Lower lobe of right lung (tissue), 2 donors: ENCODE measurements at regions not wholly inside any gene's neighbourhood (a gene's known extent, or its start where the extent isn't known, plus 50 kb on each side); places are given as distances from the start of the nearest gene placed in this dataset.
A peak's percentile ranks its signal among the peaks of the same experiment; 100 is the strongest.

Experiments
- ATAC-seq, 2 donors: fragments of 200-7000 bp; cut with Tn5 transposase; one replicate each; pipeline ENCODE4 v1.9.1; 2020 to 2022; ENCODE audit warnings: mild to moderate bottlenecking in 2 of 2, moderate library complexity in 2 of 2
- DNase-seq: peaks from one replicate; pipeline ENCODE4 v3.0.0-alpha.2; 2020
- H3K27ac ChIP-seq: fragments of 200-600 bp; one replicate; pipeline ENCODE4 v1.8.0; 2022
- H3K27me3 ChIP-seq: fragments of 200-600 bp; one replicate; pipeline ENCODE4 v1.8.0; 2022; ENCODE audit warnings: low read depth
- H3K36me3 ChIP-seq: fragments of 200-600 bp; one replicate; pipeline ENCODE4 v1.8.0; 2022; ENCODE audit warnings: mild to moderate bottlenecking
- H3K4me1 ChIP-seq: fragments of 200-600 bp; one replicate; pipeline ENCODE4 v1.8.0; 2022
- H3K4me3 ChIP-seq: fragments of 200-600 bp; one replicate; pipeline ENCODE4 v1.8.0; 2022; ENCODE audit warnings: mild to moderate bottlenecking
- H3K9me3 ChIP-seq: fragments of 200-600 bp; one replicate; pipeline ENCODE4 v1.8.0; 2022
- intact Hi-C: fragments of 100-400 bp; cut with DNase I; formaldehyde crosslinking; loops from one replicate; pipeline ENCODE4 v1.11.0; 2022
- TF ChIP-seq, protein P1 (sequence below): fragments of 200-600 bp; IDR thresholded peaks from one replicate; pipeline ENCODE4 v1.8.0; 2022; ENCODE audit warnings: antibody characterized with exemption, mild to moderate bottlenecking
- donor health status: DM: no; HTN: yes; CAD: no; lungs with severe emphysema.

DNA sequence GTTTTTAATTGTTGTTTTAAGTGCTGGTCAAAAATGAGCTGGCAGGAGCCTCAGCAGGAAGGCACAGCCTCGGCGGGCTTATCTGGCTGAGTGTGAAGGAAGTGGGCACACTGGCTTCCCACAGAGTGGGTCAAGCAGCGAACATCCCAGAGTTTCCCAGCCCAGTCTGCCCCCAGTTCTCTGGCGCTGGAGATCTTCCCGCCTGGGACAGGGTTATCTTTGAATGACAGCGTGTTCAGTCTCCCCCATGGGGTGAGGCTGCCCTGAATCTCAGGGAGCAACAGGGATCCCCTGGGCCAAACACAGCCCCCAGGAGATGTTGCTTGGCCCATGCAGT, 122.2 kb upstream of the PTPN1 start:
- TF ChIP-seq, protein P1, sequence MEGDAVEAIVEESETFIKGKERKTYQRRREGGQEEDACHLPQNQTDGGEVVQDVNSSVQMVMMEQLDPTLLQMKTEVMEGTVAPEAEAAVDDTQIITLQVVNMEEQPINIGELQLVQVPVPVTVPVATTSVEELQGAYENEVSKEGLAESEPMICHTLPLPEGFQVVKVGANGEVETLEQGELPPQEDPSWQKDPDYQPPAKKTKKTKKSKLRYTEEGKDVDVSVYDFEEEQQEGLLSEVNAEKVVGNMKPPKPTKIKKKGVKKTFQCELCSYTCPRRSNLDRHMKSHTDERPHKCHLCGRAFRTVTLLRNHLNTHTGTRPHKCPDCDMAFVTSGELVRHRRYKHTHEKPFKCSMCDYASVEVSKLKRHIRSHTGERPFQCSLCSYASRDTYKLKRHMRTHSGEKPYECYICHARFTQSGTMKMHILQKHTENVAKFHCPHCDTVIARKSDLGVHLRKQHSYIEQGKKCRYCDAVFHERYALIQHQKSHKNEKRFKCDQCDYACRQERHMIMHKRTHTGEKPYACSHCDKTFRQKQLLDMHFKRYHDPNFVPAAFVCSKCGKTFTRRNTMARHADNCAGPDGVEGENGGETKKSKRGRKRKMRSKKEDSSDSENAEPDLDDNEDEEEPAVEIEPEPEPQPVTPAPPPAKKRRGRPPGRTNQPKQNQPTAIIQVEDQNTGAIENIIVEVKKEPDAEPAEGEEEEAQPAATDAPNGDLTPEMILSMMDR = no peak
- no peak overlapping the region for H3K27ac ChIP-seq
- peaks cover 43% of the 10 kb centered on the region for H3K4me1 ChIP-seq
- H3K36me3 ChIP-seq = no peaks in the 10 kb centered on the region
- DNase-seq (no peak), ATAC-seq (no peak)
- intact Hi-C loops = no loop called here
- no peak overlapping the region for H3K4me3 ChIP-seq
- H3K27me3 ChIP-seq = no peaks in the 10 kb centered on the region
- no peaks in the 10 kb centered on the region for H3K9me3 ChIP-seq

DNA sequence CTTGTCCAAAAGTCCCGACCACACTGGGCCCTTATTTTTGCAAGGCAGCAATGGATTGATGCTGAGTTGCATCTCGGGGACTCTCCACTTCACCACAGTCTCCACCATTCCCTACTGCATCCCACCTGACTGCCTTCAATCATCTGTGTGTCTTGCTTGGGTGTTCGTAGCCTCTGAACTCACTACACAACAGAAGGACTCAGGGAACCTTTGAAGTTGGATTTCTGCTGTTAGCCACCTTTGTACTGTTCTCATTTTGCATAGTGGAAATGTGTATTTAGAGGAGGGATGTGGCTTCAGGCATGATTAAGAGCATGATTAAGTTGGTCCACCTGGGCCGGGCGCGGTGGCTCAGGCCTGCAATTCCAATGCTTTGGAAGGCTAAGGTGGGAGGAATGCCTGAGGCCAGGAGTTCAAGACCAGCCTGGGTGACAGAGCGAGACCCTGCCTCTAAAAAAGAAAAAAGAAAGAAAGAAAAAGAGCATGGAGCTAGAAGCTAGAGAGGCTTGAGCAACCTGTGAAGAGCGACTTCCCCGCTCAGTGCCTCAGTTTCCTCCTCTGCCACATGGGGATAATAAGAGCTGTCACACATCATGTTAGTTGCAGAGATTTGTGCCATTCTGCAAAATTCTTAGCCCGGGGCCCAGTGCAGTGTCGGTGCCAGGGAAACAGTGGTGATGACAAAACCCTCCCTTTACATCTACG, 121.3 kb upstream of the PTPN1 start:
- no peaks in the 10 kb centered on the region for H3K27me3 ChIP-seq
- intact Hi-C loops = no loop called here
- H3K36me3 ChIP-seq = no peaks in the 10 kb centered on the region
- ATAC-seq (no peak), DNase-seq (no peak)
- TF ChIP-seq, protein P1 = no peak
- H3K9me3 ChIP-seq = no peaks in the 10 kb centered on the region
- no peak overlapping the region for H3K4me3 ChIP-seq
- H3K4me1 ChIP-seq = peaks cover 34% of the 10 kb centered on the region
- H3K27ac ChIP-seq = no peak overlapping the region

DNA sequence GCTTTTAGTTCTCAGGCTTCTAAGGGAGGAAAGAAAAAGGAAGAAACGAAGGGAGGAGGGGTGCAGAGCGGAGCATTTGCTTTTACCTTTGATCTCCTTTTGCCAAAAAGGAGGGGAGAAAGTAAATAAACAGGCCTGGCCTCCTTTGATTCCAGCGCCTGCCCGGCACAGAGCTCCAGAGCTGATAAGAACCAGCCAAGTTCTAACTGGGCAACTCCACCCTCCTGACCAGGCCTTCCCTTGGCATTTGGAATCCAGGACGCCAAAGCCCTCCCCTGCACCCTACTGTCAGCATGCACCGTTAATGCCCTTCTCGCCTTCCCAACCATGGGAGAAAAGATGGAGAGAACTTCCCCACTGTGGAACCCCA, 120.8 kb upstream of the PTPN1 start:
- intact Hi-C loops = no loop called here
- peak; percentile 67 to 79 for ATAC-seq
- TF ChIP-seq, protein P1 = no peak

DNA sequence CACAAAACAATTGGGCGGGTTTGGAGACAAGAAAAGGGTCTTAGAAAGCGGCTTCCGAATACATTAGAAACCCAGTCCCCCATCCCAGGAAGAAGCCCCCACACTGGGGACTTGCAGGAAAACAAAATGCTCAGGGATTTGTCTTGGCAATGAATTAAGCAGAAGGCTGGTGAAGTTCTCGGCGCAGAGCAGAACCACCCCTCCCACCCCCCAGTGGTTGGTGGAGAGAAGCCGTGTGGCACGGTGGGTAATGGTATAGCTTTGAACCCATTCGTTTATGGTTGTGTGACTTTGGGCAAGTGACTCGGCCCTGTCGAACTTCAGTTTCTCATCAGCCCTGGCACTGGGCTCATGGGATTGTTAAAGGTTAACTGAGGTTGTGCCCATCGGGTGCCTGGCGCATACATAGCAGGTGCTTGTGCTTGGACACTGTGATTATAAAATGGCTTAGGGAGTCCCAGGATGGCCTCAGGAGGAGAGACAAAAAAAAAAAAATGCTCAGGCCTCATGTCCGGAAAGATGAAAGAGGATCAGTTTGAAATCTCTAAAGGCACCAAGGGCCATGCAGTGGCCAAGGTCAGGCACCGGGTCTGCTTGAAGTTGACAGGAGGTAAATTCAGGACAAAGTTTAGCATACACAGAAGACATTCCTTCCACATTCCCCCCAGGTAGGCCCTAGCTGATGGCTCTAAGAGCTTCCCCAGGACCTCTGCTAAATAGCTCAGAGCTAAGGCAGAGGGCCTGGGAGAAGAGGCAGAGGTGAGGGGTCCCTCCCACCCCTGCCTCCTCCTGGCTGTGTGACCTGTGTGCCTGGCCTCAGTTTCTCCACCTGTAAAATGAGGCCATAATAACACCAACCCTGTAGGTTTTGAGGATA, 120.1 kb upstream of the PTPN1 start:
- Histone ChIP-seq H3K4me3 (no peak overlapping the region), H3K27me3 (no peaks in the 10 kb centered on the region), H3K9me3 (no peaks in the 10 kb centered on the region), H3K36me3 (no peaks in the 10 kb centered on the region), H3K4me1 (peaks cover 41% of the 10 kb centered on the region), H3K27ac (peak overlapping the region; percentile 36)
- DNase-seq = no peak
- TF ChIP-seq, protein P1 = no peak
- no peak for ATAC-seq
- intact Hi-C loops = no loop called here

More for the DNA sequence above, 120.8 kb upstream of the PTPN1 start:
- peak overlapping the region; percentile 36 for H3K27ac ChIP-seq
- H3K36me3 ChIP-seq = no peaks in the 10 kb centered on the region
- no peaks in the 10 kb centered on the region for H3K9me3 ChIP-seq
- no peak for DNase-seq
- peaks cover 35% of the 10 kb centered on the region for H3K4me1 ChIP-seq
- no peaks in the 10 kb centered on the region for H3K27me3 ChIP-seq
- H3K4me3 ChIP-seq = no peak overlapping the region

DNA sequence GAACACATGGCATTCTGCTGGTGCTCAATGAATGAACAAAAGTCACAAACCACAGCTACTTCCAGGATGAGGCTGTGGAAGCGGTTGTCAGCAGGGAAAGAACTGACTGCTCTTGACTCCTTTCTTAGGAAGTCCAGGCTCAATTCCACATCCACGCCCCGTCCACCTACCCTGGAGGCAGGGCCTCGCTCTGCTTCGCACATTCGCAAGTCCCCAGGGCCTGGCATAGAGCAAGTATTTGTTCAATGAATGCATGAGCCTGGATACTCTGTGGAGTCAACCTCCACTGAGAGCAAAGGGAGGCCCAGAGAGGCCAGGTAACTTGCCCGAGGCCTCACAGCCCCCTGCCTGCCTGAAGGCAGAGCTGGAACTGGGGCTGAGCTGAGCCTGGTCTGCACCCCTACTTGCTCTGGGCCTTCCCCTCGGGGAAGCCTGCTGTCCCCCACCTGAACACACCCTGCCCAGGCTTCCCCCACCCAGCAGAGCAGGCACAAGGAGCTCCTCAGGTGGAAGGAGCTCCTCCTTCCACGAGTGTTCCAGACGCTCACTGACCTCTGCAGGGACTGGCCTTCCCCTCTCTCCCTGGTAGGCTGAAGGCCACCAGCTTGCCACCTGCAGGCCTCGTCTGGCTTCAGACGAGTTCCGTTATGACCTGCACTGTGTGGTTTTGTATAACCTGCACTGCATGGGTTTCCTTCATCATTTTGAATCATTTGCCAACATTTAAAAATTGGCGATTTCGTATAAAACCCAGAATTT, 119.3 kb upstream of the PTPN1 start:
- Histone ChIP-seq H3K4me1 (peaks cover 49% of the 10 kb centered on the region), H3K4me3 (no peak overlapping the region), H3K9me3 (no peaks in the 10 kb centered on the region), H3K27me3 (no peaks in the 10 kb centered on the region), H3K36me3 (no peaks in the 10 kb centered on the region), H3K27ac (no peak overlapping the region)
- no peak for ATAC-seq
- TF ChIP-seq, protein P1 = no peak
- intact Hi-C loops = no loop called here
- no peak for DNase-seq
